Upper lobe of left lung (tissue), 4 donors: ENCODE measurements at regions not wholly inside any gene's neighbourhood (a gene's known extent, or its start where the extent isn't known, plus 50 kb on each side); places are given as distances from the start of the nearest gene placed in this dataset.

ENCODE experiments used
- CTCF ChIP-seq, 6 experiments: fragments of 450-650 bp in 4 of 6; fragments of 200-600 bp in 2 of 6; sonication (generic) in 2 of 6; IDR thresholded peaks; one replicate each; pipeline ENCODE4 v1.5.1; 2016 to 2019; ENCODE audit warnings: antibody characterized with exemption in 6 of 6
- EP300 ChIP-seq, 4 donors: sonication (generic); formaldehyde crosslinking; IDR thresholded peaks; one replicate each; pipeline ENCODE4 v1.5.1; 2017; ENCODE audit warnings: antibody characterized with exemption in 4 of 4, control low read depth in 2 of 4
- POLR2AphosphoS5 ChIP-seq, 2 donors: sonication (generic); formaldehyde crosslinking; IDR thresholded peaks; one replicate each; pipeline ENCODE4 v1.5.1; 2017; ENCODE audit warnings: antibody characterized with exemption in 2 of 2

DNA sequence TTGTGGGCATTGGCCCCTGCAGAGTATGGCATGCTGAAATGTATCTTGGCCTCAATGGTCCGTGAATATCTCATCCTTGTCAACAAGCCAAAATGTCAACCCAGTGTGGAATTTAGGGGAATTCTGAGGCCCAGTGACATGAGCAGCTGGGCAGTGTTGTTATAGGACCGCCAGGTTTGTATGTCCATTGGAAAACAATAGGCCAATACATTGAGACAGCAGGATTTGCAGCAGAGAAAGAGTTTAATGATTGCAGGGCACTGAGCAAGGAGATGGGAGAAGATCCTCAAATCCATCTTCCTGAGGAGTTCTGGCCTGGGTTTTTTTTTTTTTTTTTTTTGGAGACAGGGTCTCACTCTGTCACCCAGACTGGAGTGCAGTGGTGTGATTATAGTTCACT, 95.7 kb upstream of the BAIAP2L1 start:
- TF ChIP-seq EP300 (IDR thresholded peaks at IDR 0.05) (no peak), CTCF (IDR thresholded peaks at IDR 0.05) (no peak), POLR2AphosphoS5 (IDR thresholded peaks at IDR 0.05) (no peak)
